ENCODE measurements at regions not wholly inside any gene's neighbourhood (a gene's known extent, or its start where the extent isn't known, plus 50 kb on each side); places are given as distances from the start of the nearest gene placed in this dataset.

- H3T11ph ChIP-seq (ENCODE audit: low read length), result no peak overlapping the region
- H3K18ac ChIP-seq (ENCODE audit: insufficient read length, low read depth, low read length), result no peak overlapping the region
- H3K4me2 ChIP-seq (ENCODE audit: insufficient read depth, insufficient read length, low read length), result no peak overlapping the region
- H3K79me1 ChIP-seq (ENCODE audit: insufficient read depth, low read depth, low read length, poor library complexity, severe bottlenecking), result no peaks in the 10 kb centered on the region
- H3K9me3 ChIP-seq (ENCODE audit: control insufficient read depth, low read depth, low read length), result no peaks in the 10 kb centered on the region
- TF ChIP-seq, protein P1, sequence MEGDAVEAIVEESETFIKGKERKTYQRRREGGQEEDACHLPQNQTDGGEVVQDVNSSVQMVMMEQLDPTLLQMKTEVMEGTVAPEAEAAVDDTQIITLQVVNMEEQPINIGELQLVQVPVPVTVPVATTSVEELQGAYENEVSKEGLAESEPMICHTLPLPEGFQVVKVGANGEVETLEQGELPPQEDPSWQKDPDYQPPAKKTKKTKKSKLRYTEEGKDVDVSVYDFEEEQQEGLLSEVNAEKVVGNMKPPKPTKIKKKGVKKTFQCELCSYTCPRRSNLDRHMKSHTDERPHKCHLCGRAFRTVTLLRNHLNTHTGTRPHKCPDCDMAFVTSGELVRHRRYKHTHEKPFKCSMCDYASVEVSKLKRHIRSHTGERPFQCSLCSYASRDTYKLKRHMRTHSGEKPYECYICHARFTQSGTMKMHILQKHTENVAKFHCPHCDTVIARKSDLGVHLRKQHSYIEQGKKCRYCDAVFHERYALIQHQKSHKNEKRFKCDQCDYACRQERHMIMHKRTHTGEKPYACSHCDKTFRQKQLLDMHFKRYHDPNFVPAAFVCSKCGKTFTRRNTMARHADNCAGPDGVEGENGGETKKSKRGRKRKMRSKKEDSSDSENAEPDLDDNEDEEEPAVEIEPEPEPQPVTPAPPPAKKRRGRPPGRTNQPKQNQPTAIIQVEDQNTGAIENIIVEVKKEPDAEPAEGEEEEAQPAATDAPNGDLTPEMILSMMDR (conservative IDR thresholded peaks at IDR 0.05), result no peak
- no peak overlapping the region for H2BK15ac ChIP-seq (ENCODE audit: low read depth, low read length)
- no peak overlapping the region for H3K14ac ChIP-seq (ENCODE audit: insufficient read depth, low read length)
- Mint-ChIP-seq H3K9me3 (peaks cover 7 to 13% of the 10 kb centered on the region in 2 experiments; a peak in 4 of 5 replicates), H3K4me1 (no peaks in the 10 kb centered on the region), H3K27me3 (ENCODE audit: low read depth) (no peaks in the 10 kb centered on the region; the same call in 1 of the 2 replicates), H3K4me3 (no peak overlapping the region), H3K36me3 (ENCODE audit: insufficient read depth in 1 of 3, low read depth in 3 of 3) (peaks cover 0 to 2% (median 2%) of the 10 kb centered on the region in 3 experiments; a peak in 4 of 7 replicates), H3K27ac (no peak overlapping the region)
- H3K4ac ChIP-seq (ENCODE audit: low read depth, low read length), result no peak overlapping the region
- no peaks in the 10 kb centered on the region for H3K79me2 ChIP-seq (ENCODE audit: insufficient read depth, low read length)
- H3K27me3 ChIP-seq (ENCODE audit: insufficient read depth, low read length), result no peaks in the 10 kb centered on the region; the same call in 1 of the 2 replicates
- H4K8ac ChIP-seq (replicated peaks; ENCODE audit: insufficient read length, low read depth, low read length), result no peak overlapping the region
- no peak overlapping the region for H2BK20ac ChIP-seq (ENCODE audit: low read depth, low read length, poor library complexity, severe bottlenecking)
- no peak overlapping the region for H2AK5ac ChIP-seq (ENCODE audit: insufficient read length, low read length)
- no peak overlapping the region for H4K5ac ChIP-seq (ENCODE audit: insufficient read length, low read depth, low read length)
- H4K91ac ChIP-seq (ENCODE audit: insufficient read length, low read depth, low read length), result no peak overlapping the region
- no peak overlapping the region for H2BK120ac ChIP-seq (ENCODE audit: low read depth, low read length, poor library complexity, severe bottlenecking)
- no peaks in the 10 kb centered on the region for H4K20me1 ChIP-seq (ENCODE audit: control insufficient read depth, insufficient read depth, insufficient read length)
- H2BK12ac ChIP-seq (ENCODE audit: insufficient read length, low read depth, low read length), result no peak overlapping the region
- no peak overlapping the region for H3K27ac ChIP-seq (ENCODE audit: insufficient read length, low read depth, low read length)
- H2BK5ac ChIP-seq (ENCODE audit: insufficient read length, low read length), result no peak overlapping the region
- H3K23ac ChIP-seq (ENCODE audit: insufficient read length, low read depth, low read length), result no peak overlapping the region
- H3K23me2 ChIP-seq (ENCODE audit: insufficient read length, low read depth, low read length, poor library complexity, severe bottlenecking), result no peaks in the 10 kb centered on the region
- no peak overlapping the region for H3K9ac ChIP-seq (ENCODE audit: extremely low read depth, insufficient read length, low read length)
- DNase-seq, result no peak
- H2AFZ ChIP-seq (ENCODE audit: low read length), result no peak overlapping the region
- no CpG with 5 or more reads among the region's 4 CpGs for WGBS (ENCODE audit: extremely low coverage, insufficient read length, low lambda C conversion rate)
- H3K56ac ChIP-seq (ENCODE audit: insufficient read length, low read depth, low read length), result no peak overlapping the region
- H3K4me1 ChIP-seq (ENCODE audit: insufficient read depth, low read length), result peaks cover 2% of the 10 kb centered on the region; the same call in 1 of the 2 replicates
These were observed 72.1 kb upstream of the ANKRD55 start for GRCh38 chr5:56305001-56305950.

All from H9 (cell line).